ENCODE measurements at regions not wholly inside any gene's neighbourhood (a gene's known extent, or its start where the extent isn't known, plus 50 kb on each side); places are given as distances from the start of the nearest gene placed in this dataset.

GRCh38 chr18:10306779-10307178 lies 147.7 kb upstream of the APCDD1 start:
- TF ChIP-seq CTCF (IDR thresholded peaks at IDR 0.05) (no peak), POLR2A (IDR thresholded peaks at IDR 0.05) (no peak)

All from ovary (tissue), 3 donors.